ENCODE measurements at regions not wholly inside any gene's neighbourhood (a gene's known extent, or its start where the extent isn't known, plus 50 kb on each side); places are given as distances from the start of the nearest gene placed in this dataset.

- H3K27me3 ChIP-seq (ENCODE audit: control insufficient read depth, insufficient read depth): no peaks in the 10 kb centered on the region
- no peaks in the 10 kb centered on the region for H3K9me3 ChIP-seq (ENCODE audit: control insufficient read depth, low read length)
- H3K27ac ChIP-seq (ENCODE audit: low read length): no peak overlapping the region
- intact Hi-C loops (cut with DNase I): no loop called here
- DNase-seq (no peak), ATAC-seq (no peak)
- WGBS: 68% methylated on average over 1 of the region's 1 CpG
- H3K4me1 ChIP-seq (ENCODE audit: control insufficient read depth, insufficient read depth, low read length): no peaks in the 10 kb centered on the region
- no peak overlapping the region for H3K4me3 ChIP-seq (ENCODE audit: low read length)
Measured at GRCh38 chr3:22620498-22620897, 582.6 kb upstream of the UBE2E2 start.

- 86% methylated on average over 4 of the region's 4 CpGs for WGBS
- Histone ChIP-seq H3K4me3 (ENCODE audit: low read length) (no peak overlapping the region), H3K4me1 (ENCODE audit: control insufficient read depth, insufficient read depth, low read length) (no peaks in the 10 kb centered on the region), H3K27me3 (ENCODE audit: control insufficient read depth, insufficient read depth) (no peaks in the 10 kb centered on the region), H3K27ac (ENCODE audit: low read length) (no peak overlapping the region), H3K9me3 (ENCODE audit: control insufficient read depth, low read length) (no peaks in the 10 kb centered on the region)
- intact Hi-C loops (cut with DNase I): no loop called here
- ATAC-seq (no peak), DNase-seq (no peak)
Measured at GRCh38 chr3:22621205-22621809, 581.8 kb upstream of the UBE2E2 start.

GRCh38 chr3:22627993-22628499 lies 575.1 kb upstream of the UBE2E2 start:
- Histone ChIP-seq H3K9me3 (ENCODE audit: control insufficient read depth, low read length) (no peaks in the 10 kb centered on the region), H3K4me3 (ENCODE audit: low read length) (no peak overlapping the region), H3K4me1 (ENCODE audit: control insufficient read depth, insufficient read depth, low read length) (no peaks in the 10 kb centered on the region), H3K27me3 (ENCODE audit: control insufficient read depth, insufficient read depth) (no peaks in the 10 kb centered on the region), H3K27ac (ENCODE audit: low read length) (no peak overlapping the region)
- WGBS: 87% methylated on average over 3 of the region's 3 CpGs
- intact Hi-C loops (cut with DNase I): no loop called here
- ATAC-seq (no peak), DNase-seq (no peak)

- ATAC-seq (no peak), DNase-seq (no peak)
- WGBS: 72% methylated on average over 3 of the region's 3 CpGs
- Histone ChIP-seq H3K4me1 (ENCODE audit: control insufficient read depth, insufficient read depth, low read length) (no peaks in the 10 kb centered on the region), H3K27ac (ENCODE audit: low read length) (no peak overlapping the region), H3K27me3 (ENCODE audit: control insufficient read depth, insufficient read depth) (no peaks in the 10 kb centered on the region), H3K4me3 (ENCODE audit: low read length) (no peak overlapping the region), H3K9me3 (ENCODE audit: control insufficient read depth, low read length) (no peaks in the 10 kb centered on the region)
- intact Hi-C loops (cut with DNase I): no loop called here
Measured at GRCh38 chr3:22632536-22632935, 570.6 kb upstream of the UBE2E2 start.

DNA sequence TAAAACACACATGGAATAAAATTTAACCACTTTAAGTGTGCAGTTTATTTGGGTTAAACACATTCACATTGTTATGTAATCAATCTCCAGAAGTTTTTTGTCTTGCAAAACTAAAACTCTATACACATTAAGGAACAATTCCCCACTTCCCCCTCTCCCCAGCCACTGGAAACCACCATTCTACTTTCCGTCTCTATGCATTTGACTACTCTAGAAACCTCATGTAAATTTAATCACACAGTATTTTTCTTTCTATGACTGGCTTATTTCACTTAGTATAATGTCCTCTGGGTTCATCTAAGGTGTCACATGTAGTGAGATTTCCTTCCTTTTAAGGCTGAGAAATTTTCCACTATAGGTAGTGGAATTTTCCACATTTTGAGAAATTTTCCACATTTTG lies 568.7 kb upstream of the UBE2E2 start:
- Histone ChIP-seq H3K27ac (ENCODE audit: low read length) (no peak overlapping the region), H3K9me3 (ENCODE audit: control insufficient read depth, low read length) (no peaks in the 10 kb centered on the region), H3K27me3 (ENCODE audit: control insufficient read depth, insufficient read depth) (no peaks in the 10 kb centered on the region), H3K4me3 (ENCODE audit: low read length) (no peak overlapping the region), H3K4me1 (ENCODE audit: control insufficient read depth, insufficient read depth, low read length) (no peaks in the 10 kb centered on the region)
- intact Hi-C loops (cut with DNase I): no loop called here
- 69% methylated on average over 1 of the region's 1 CpG for WGBS
- no peak for DNase-seq
- no peak for ATAC-seq

DNA sequence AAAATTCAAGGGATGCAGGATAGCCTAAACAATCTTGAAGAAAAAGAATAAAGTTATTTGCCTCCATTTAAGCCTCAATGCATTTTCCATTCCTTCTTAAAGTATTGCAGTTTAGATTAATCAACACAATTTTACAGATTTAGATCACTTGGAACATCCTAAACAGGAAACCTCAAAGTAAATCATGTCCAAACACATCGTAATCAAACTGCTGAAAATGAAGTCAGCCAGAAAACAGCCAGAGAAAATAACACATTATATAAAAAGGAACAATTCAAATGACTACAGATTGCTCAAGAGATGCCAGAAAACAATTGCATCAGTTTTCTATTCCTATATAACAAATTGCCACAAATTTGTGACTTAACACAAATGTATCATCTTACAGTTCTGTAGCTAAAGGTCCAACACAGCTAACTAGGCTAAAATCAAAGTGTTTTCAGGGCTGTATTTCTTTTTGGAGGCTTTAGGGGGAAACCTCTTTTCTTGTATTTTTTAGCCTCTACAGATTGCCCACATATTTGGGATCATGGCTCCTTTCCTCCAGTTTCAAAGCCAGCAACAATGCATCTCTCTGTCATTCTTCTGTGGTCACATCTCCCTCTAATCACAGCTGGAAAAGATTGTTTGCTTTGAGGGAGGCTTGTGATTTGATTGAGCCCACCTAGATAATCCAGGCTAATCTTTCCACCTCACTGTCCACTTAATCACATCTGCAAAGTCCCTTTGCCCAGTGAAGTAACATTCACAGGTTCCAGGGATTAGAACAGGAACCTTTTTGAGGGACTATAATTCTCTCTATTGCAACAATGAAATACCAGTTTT lies 543.3 kb upstream of the UBE2E2 start:
- Histone ChIP-seq H3K27me3 (ENCODE audit: control insufficient read depth, insufficient read depth) (no peaks in the 10 kb centered on the region), H3K4me3 (ENCODE audit: low read length) (no peak overlapping the region), H3K27ac (ENCODE audit: low read length) (no peak overlapping the region), H3K9me3 (ENCODE audit: control insufficient read depth, low read length) (no peaks in the 10 kb centered on the region), H3K4me1 (ENCODE audit: control insufficient read depth, insufficient read depth, low read length) (no peaks in the 10 kb centered on the region)
- ATAC-seq (no peak), DNase-seq (no peak)
- 20% methylated on average over 1 of the region's 1 CpG for WGBS
- intact Hi-C loops (cut with DNase I): no loop called here

DNA sequence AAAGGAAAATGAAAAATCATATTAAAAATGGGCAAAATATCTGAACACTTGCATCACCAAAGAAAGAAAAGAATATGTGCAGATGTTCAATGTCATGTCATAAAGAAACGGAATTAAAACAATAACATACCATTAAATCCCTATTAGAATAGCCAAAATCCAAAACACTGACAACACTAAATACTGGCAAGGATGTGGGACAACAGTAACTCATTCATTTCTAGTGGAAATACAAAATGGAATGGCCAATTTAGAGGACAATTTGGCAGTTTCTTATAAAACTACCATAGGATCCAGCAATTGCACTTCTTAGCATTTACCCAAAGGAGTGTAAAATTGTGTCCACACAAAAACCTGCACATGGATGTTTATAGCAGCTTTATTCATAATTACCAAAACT lies 542.5 kb upstream of the UBE2E2 start:
- no peak overlapping the region for H3K27ac ChIP-seq (ENCODE audit: low read length)
- intact Hi-C loops (cut with DNase I): no loop called here
- no peak overlapping the region for H3K4me3 ChIP-seq (ENCODE audit: low read length)
- no peak for ATAC-seq
- DNase-seq: no peak
- no peaks in the 10 kb centered on the region for H3K4me1 ChIP-seq (ENCODE audit: control insufficient read depth, insufficient read depth, low read length)
- 31% methylated on average over 1 of the region's 1 CpG for WGBS
- H3K9me3 ChIP-seq (ENCODE audit: control insufficient read depth, low read length): no peaks in the 10 kb centered on the region
- H3K27me3 ChIP-seq (ENCODE audit: control insufficient read depth, insufficient read depth): no peaks in the 10 kb centered on the region

DNA sequence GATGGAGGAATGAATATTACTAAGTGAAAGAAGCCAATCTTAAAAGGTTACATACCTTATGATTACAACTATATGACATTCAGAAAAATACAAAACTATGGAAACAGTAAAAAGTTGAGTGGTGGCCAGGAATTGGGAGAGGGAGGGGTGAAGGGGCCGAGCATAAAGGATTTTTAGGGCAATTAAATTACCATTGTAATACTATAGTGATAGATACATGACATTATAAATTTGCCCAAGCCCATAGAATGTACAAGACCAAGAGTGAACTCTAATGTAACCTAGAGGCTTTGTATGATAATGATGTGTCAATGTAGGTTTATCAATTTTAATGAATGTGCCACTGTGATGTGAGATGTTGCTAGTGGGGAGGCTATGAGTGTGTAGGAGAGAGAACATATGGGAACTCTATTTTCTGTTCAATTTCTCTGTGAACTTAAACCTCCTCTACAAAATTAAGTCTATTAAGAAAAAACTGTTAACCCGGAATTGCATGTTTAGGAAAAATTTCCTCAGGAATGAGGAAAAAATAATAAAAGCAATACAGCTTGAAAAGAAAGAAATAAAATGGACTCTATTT lies 541.9 kb upstream of the UBE2E2 start:
- no peaks in the 10 kb centered on the region for H3K27me3 ChIP-seq (ENCODE audit: control insufficient read depth, insufficient read depth)
- DNase-seq: no peak
- WGBS: 72% methylated on average over 2 of the region's 2 CpGs
- ATAC-seq: no peak
- H3K27ac ChIP-seq (ENCODE audit: low read length): no peak overlapping the region
- intact Hi-C loops (cut with DNase I): no loop called here
- H3K4me1 ChIP-seq (ENCODE audit: control insufficient read depth, insufficient read depth, low read length): no peaks in the 10 kb centered on the region
- H3K4me3 ChIP-seq (ENCODE audit: low read length): no peak overlapping the region
- no peaks in the 10 kb centered on the region for H3K9me3 ChIP-seq (ENCODE audit: control insufficient read depth, low read length)

DNA sequence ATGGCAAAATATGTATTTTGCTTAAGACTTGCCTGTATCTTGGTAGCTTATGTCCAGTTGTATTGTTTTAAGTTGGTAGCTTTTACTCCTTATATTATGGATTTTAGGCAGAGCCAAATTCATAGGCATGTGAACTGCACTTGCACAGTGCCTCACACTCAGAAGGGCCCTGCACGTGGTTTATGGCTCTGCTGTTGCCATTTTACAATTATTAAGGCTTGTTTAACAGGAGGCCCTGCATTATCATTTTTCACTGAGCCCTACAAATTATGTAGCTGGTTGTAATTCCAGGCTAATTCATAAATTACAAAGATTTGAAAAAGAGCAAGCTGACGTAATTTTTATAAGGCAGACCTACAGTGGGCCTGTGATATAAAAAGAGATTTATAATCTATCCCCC lies 537.6 kb upstream of the UBE2E2 start:
- intact Hi-C loops (cut with DNase I): no loop called here
- Histone ChIP-seq H3K27ac (ENCODE audit: low read length) (no peak overlapping the region), H3K9me3 (ENCODE audit: control insufficient read depth, low read length) (no peaks in the 10 kb centered on the region), H3K4me1 (ENCODE audit: control insufficient read depth, insufficient read depth, low read length) (no peaks in the 10 kb centered on the region), H3K4me3 (ENCODE audit: low read length) (no peak overlapping the region), H3K27me3 (ENCODE audit: control insufficient read depth, insufficient read depth) (no peaks in the 10 kb centered on the region)
- WGBS: 68% methylated on average over 2 of the region's 2 CpGs
- no peak for DNase-seq
- ATAC-seq: no peak

- intact Hi-C loops (cut with DNase I): no loop called here
- H3K9me3 ChIP-seq (ENCODE audit: control insufficient read depth, low read length): no peaks in the 10 kb centered on the region
- ATAC-seq: no peak
- no peak for DNase-seq
- no peak overlapping the region for H3K27ac ChIP-seq (ENCODE audit: low read length)
- 43% methylated on average over 1 of the region's 1 CpG for WGBS
- no peak overlapping the region for H3K4me3 ChIP-seq (ENCODE audit: low read length)
- no peaks in the 10 kb centered on the region for H3K4me1 ChIP-seq (ENCODE audit: control insufficient read depth, insufficient read depth, low read length)
- H3K27me3 ChIP-seq (ENCODE audit: control insufficient read depth, insufficient read depth): no peaks in the 10 kb centered on the region
Measured at GRCh38 chr3:22666736-22667135, 536.4 kb upstream of the UBE2E2 start.

DNA sequence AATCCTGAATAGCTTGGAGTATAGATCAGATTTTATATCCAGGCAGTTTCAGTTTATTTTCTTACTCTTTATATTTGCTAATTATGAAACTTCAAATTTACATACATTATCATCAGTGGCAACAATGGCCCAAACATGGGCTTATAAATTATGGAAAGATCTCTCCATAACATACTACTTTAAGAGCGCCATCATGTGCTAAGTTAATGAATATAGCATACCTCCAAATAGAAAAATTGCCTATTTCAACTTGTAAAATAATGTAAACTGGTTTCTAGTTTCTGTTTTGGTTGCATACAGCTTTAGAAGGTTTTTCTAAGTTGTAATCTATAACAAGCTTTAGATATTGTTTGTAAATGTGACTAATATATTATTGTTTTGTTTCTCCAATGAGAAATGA lies 531.3 kb upstream of the UBE2E2 start:
- ATAC-seq: no peak
- DNase-seq: no peak
- Histone ChIP-seq H3K4me3 (ENCODE audit: low read length) (no peak overlapping the region), H3K9me3 (ENCODE audit: control insufficient read depth, low read length) (no peaks in the 10 kb centered on the region), H3K4me1 (ENCODE audit: control insufficient read depth, insufficient read depth, low read length) (no peaks in the 10 kb centered on the region), H3K27ac (ENCODE audit: low read length) (no peak overlapping the region), H3K27me3 (ENCODE audit: control insufficient read depth, insufficient read depth) (no peaks in the 10 kb centered on the region)
- 83% methylated on average over 1 of the region's 1 CpG for WGBS
- intact Hi-C loops (cut with DNase I): no loop called here

Measured in right cardiac atrium (tissue), 5 donors.